Fibroblast of lung (primary cell): ENCODE measurements at regions not wholly inside any gene's neighbourhood (a gene's known extent, or its start where the extent isn't known, plus 50 kb on each side); places are given as distances from the start of the nearest gene placed in this dataset.

Experiments used
- CTCF ChIP-seq, 2 donors: IDR thresholded peaks in 1 of 2; conservative IDR thresholded peaks in 1 of 2; 1 replicate in 1 of 2; 2 replicates in 1 of 2; pipeline ENCODE4 v1.5.1; 2011 to 2012; ENCODE audit warnings: low read length in 2 of 2, control low read depth in 1 of 2, inconsistent platforms in 1 of 2, low read depth in 1 of 2, mild to moderate bottlenecking in 1 of 2
- EZH2 ChIP-seq: IDR thresholded peaks from 2 replicates; pipeline ENCODE4 v1.5.1; 2012; ENCODE audit warnings: low read length, control low read depth, mild to moderate bottlenecking; ENCODE audit errors: missing control alignments

- no peak for TF ChIP-seq CTCF (conservative IDR thresholded peaks at IDR 0.05 in 1 of 2, IDR thresholded peaks at IDR 0.05 in 1 of 2; ENCODE audit: low read depth in 1 of 2, low read length in 2 of 2)
- no peak for TF ChIP-seq EZH2
Observed at GRCh38 chr5:68147659-68148058, 67.9 kb upstream of the PIK3R1 start.
